ENCODE measurements at regions not wholly inside any gene's neighbourhood (a gene's known extent, or its start where the extent isn't known, plus 50 kb on each side); places are given as distances from the start of the nearest gene placed in this dataset.

GRCh38 chr9:73541923-73542322 lies 390.3 kb downstream of the ANXA1 start:
- no peaks in the 10 kb centered on the region for H3K36me3 ChIP-seq (ENCODE audit: control insufficient read depth, insufficient read depth, low read length)
- H3K27me3 Mint-ChIP-seq (ENCODE audit: insufficient read depth, unreplicated experiment), result no peaks in the 10 kb centered on the region
- no peak overlapping the region for H3K4me3 ChIP-seq (ENCODE audit: low read depth, low read length)
- H3K9me3 Mint-ChIP-seq (ENCODE audit: unreplicated experiment), result no peaks in the 10 kb centered on the region
- H3K27ac Mint-ChIP-seq (ENCODE audit: unreplicated experiment), result no peak overlapping the region
- no peaks in the 10 kb centered on the region for H3K36me3 Mint-ChIP-seq (ENCODE audit: insufficient read depth, unreplicated experiment)
- no peaks in the 10 kb centered on the region for H3K27me3 ChIP-seq (replicated peaks; ENCODE audit: control insufficient read depth, insufficient read depth, low read length)
- no peak for TF ChIP-seq CTCF (IDR thresholded peaks at IDR 0.05; ENCODE audit: insufficient read depth in 1 of 2, low read depth in 1 of 2, low read length in 1 of 2, severe bottlenecking in 1 of 2, unreplicated experiment in 1 of 2)
- no peaks in the 10 kb centered on the region for H3K4me1 Mint-ChIP-seq (ENCODE audit: low read depth, unreplicated experiment)
- BruUV-seq (replicated peaks), result no TSS peak
- H3K4me1 ChIP-seq, result no peaks in the 10 kb centered on the region
- ChIA-PET POLR2A (no interaction called here), CTCF (no interaction called here)
- H3K9me3 ChIP-seq, result no peaks in the 10 kb centered on the region
- intact Hi-C loops (cut with micrococcal nuclease; ENCODE audit: unreplicated experiment), result no loop called here
- H3K4me3 Mint-ChIP-seq (ENCODE audit: unreplicated experiment), result no peak overlapping the region
- DNase-seq, result no peak

GRCh38 chr9:73543727-73544126 lies 392.1 kb downstream of the ANXA1 start:
- no peak for TF ChIP-seq CTCF (IDR thresholded peaks at IDR 0.05; ENCODE audit: insufficient read depth in 1 of 2, low read depth in 1 of 2, low read length in 1 of 2, severe bottlenecking in 1 of 2, unreplicated experiment in 1 of 2)

GRCh38 chr9:73548201-73548600 lies 396.5 kb downstream of the ANXA1 start:
- CTCF ChIA-PET, result no interaction called here
- intact Hi-C loops (cut with micrococcal nuclease; ENCODE audit: unreplicated experiment), result no loop called here
- H3K9me3 Mint-ChIP-seq (ENCODE audit: unreplicated experiment), result no peaks in the 10 kb centered on the region

More at GRCh38 chr9:73543727-73544126, 392.1 kb downstream of the ANXA1 start:
- intact Hi-C loops (cut with micrococcal nuclease; ENCODE audit: unreplicated experiment), result no loop called here
- Histone ChIP-seq H3K4me1 (no peaks in the 10 kb centered on the region), H3K4me3 (ENCODE audit: low read depth, low read length) (no peak overlapping the region), H3K27me3 (replicated peaks; ENCODE audit: control insufficient read depth, insufficient read depth, low read length) (no peaks in the 10 kb centered on the region), H3K9me3 (no peaks in the 10 kb centered on the region), H3K36me3 (ENCODE audit: control insufficient read depth, insufficient read depth, low read length) (no peaks in the 10 kb centered on the region)
- H3K9me3 Mint-ChIP-seq (ENCODE audit: unreplicated experiment), result no peaks in the 10 kb centered on the region
- H3K36me3 Mint-ChIP-seq (ENCODE audit: insufficient read depth, unreplicated experiment), result no peaks in the 10 kb centered on the region
- POLR2A ChIA-PET, result no interaction called here
- CTCF ChIA-PET, result no interaction called here
- no peak overlapping the region for H3K4me3 Mint-ChIP-seq (ENCODE audit: unreplicated experiment)
- H3K27ac Mint-ChIP-seq (ENCODE audit: unreplicated experiment), result no peak overlapping the region
- no peaks in the 10 kb centered on the region for H3K27me3 Mint-ChIP-seq (ENCODE audit: insufficient read depth, unreplicated experiment)
- no peaks in the 10 kb centered on the region for H3K4me1 Mint-ChIP-seq (ENCODE audit: low read depth, unreplicated experiment)
- no TSS peak for BruUV-seq (replicated peaks)
- DNase-seq, result no peak

More at GRCh38 chr9:73548201-73548600, 396.5 kb downstream of the ANXA1 start:
- no peaks in the 10 kb centered on the region for H3K27me3 Mint-ChIP-seq (ENCODE audit: insufficient read depth, unreplicated experiment)
- POLR2A ChIA-PET, result no interaction called here
- H3K36me3 Mint-ChIP-seq (ENCODE audit: insufficient read depth, unreplicated experiment), result no peaks in the 10 kb centered on the region
- no peaks in the 10 kb centered on the region for H3K36me3 ChIP-seq (ENCODE audit: control insufficient read depth, insufficient read depth, low read length)
- no peak for TF ChIP-seq CTCF (IDR thresholded peaks at IDR 0.05; ENCODE audit: insufficient read depth in 1 of 2, low read depth in 1 of 2, low read length in 1 of 2, severe bottlenecking in 1 of 2, unreplicated experiment in 1 of 2)
- H3K27ac Mint-ChIP-seq (ENCODE audit: unreplicated experiment), result no peak overlapping the region
- no peak for DNase-seq
- no TSS peak for BruUV-seq (replicated peaks)
- no peaks in the 10 kb centered on the region for H3K4me1 ChIP-seq
- no peak overlapping the region for H3K4me3 ChIP-seq (ENCODE audit: low read depth, low read length)
- H3K27me3 ChIP-seq (replicated peaks; ENCODE audit: control insufficient read depth, insufficient read depth, low read length), result no peaks in the 10 kb centered on the region
- H3K4me1 Mint-ChIP-seq (ENCODE audit: low read depth, unreplicated experiment), result no peaks in the 10 kb centered on the region
- H3K4me3 Mint-ChIP-seq (ENCODE audit: unreplicated experiment), result no peak overlapping the region
- no peaks in the 10 kb centered on the region for H3K9me3 ChIP-seq

All from Caco-2 (cell line).